Keratinocyte (primary cell): ENCODE measurements at regions not wholly inside any gene's neighbourhood (a gene's known extent, or its start where the extent isn't known, plus 50 kb on each side); places are given as distances from the start of the nearest gene placed in this dataset.

Source experiments
- CTCF ChIP-seq, 3 experiments: IDR thresholded peaks in 1 of 3; conservative IDR thresholded peaks in 1 of 3; optimal IDR thresholded peaks in 1 of 3; 2 replicates in 2 of 3; 3 replicates in 1 of 3; pipeline versions ENCODE3 to v1.5.1; 2011; ENCODE audit warnings: low read length in 3 of 3, mild to moderate bottlenecking in 3 of 3, moderate library complexity in 2 of 3, control low read depth in 1 of 3, inconsistent platforms in 1 of 3; ENCODE audit not compliant: insufficient read depth in 2 of 3; ENCODE audit errors: extremely low read depth in 1 of 3
- EZH2 ChIP-seq: IDR thresholded peaks from one replicate; pipeline ENCODE4 v1.6.1; 2012; ENCODE audit warnings: inconsistent platforms, mild to moderate bottlenecking, low read length, moderate library complexity

GRCh38 chr6:28618898-28619555 lies 93.3 kb downstream of the GPX5 start:
- TF ChIP-seq CTCF (optimal IDR thresholded peaks at IDR 0.05 in 1 of 3, IDR thresholded peaks at IDR 0.05 in 1 of 3, conservative IDR thresholded peaks at IDR 0.05 in 1 of 3; ENCODE audit: extremely low read depth in 1 of 3, insufficient read depth in 2 of 3, low read length in 3 of 3) (no peak), EZH2 (no peak)
